ENCODE measurements at regions not wholly inside any gene's neighbourhood (a gene's known extent, or its start where the extent isn't known, plus 50 kb on each side); places are given as distances from the start of the nearest gene placed in this dataset.

- CTCF ChIA-PET, result no interaction called here
- H3K27ac Mint-ChIP-seq, result no peak overlapping the region
- no peaks in the 10 kb centered on the region for H3K27me3 Mint-ChIP-seq
These were observed 348.3 kb downstream of the CYRIA start for GRCh38 chr2:16317211-16317830.

GRCh38 chr2:16316456-16317210 is 349.0 kb downstream of the CYRIA start:
- no peak for ATAC-seq (ENCODE audit: low read depth)
- H3K4me3 Mint-ChIP-seq, result no peak overlapping the region
- no peak overlapping the region for H3K27ac Mint-ChIP-seq
- DNase-seq, result no peak
- ChIA-PET CTCF (no interaction called here), POLR2A (no interaction called here)
- H3K4me1 Mint-ChIP-seq, result peaks cover 2% of the 10 kb centered on the region
- H3K27me3 Mint-ChIP-seq, result no peaks in the 10 kb centered on the region
- no peak for TF ChIP-seq CTCF (IDR thresholded peaks at IDR 0.05)
- H3K36me3 Mint-ChIP-seq (ENCODE audit: low read depth), result no peaks in the 10 kb centered on the region
- no peaks in the 10 kb centered on the region for H3K9me3 Mint-ChIP-seq
- intact Hi-C loops (cut with micrococcal nuclease), result no loop called here

More at GRCh38 chr2:16317211-16317830, 348.3 kb downstream of the CYRIA start:
- no peaks in the 10 kb centered on the region for H3K36me3 Mint-ChIP-seq (ENCODE audit: low read depth)
- no peak for TF ChIP-seq CTCF (IDR thresholded peaks at IDR 0.05)
- peaks cover 2% of the 10 kb centered on the region for H3K4me1 Mint-ChIP-seq
- H3K9me3 Mint-ChIP-seq, result no peaks in the 10 kb centered on the region
- ATAC-seq (ENCODE audit: low read depth) (no peak), DNase-seq (no peak)
- intact Hi-C loops (cut with micrococcal nuclease), result no loop called here
- POLR2A ChIA-PET, result no interaction called here
- H3K4me3 Mint-ChIP-seq, result no peak overlapping the region

GRCh38 chr2:16315908-16316307 is 349.7 kb downstream of the CYRIA start:
- Mint-ChIP-seq H3K9me3 (no peaks in the 10 kb centered on the region), H3K36me3 (ENCODE audit: low read depth) (no peaks in the 10 kb centered on the region), H3K27me3 (no peaks in the 10 kb centered on the region), H3K4me1 (peaks cover 2% of the 10 kb centered on the region), H3K4me3 (no peak overlapping the region), H3K27ac (no peak overlapping the region)
- no peak for TF ChIP-seq CTCF (IDR thresholded peaks at IDR 0.05)
- POLR2A ChIA-PET, result no interaction called here
- intact Hi-C loops (cut with micrococcal nuclease), result no loop called here
- ATAC-seq (ENCODE audit: low read depth), result no peak
- no peak for DNase-seq
- CTCF ChIA-PET, result no interaction called here

GRCh38 chr2:16315458-16315835 is 350.2 kb downstream of the CYRIA start:
- ChIA-PET POLR2A (no interaction called here), CTCF (no interaction called here)
- H3K9me3 Mint-ChIP-seq, result no peaks in the 10 kb centered on the region
- intact Hi-C loops (cut with micrococcal nuclease), result no loop called here
- H3K4me1 Mint-ChIP-seq, result peaks cover 2% of the 10 kb centered on the region
- ATAC-seq (ENCODE audit: low read depth) (no peak), DNase-seq (no peak)
- no peak overlapping the region for H3K27ac Mint-ChIP-seq
- H3K36me3 Mint-ChIP-seq (ENCODE audit: low read depth), result no peaks in the 10 kb centered on the region
- TF ChIP-seq CTCF (IDR thresholded peaks at IDR 0.05), result no peak
- no peak overlapping the region for H3K4me3 Mint-ChIP-seq
- no peaks in the 10 kb centered on the region for H3K27me3 Mint-ChIP-seq

- no peaks in the 10 kb centered on the region for H3K36me3 Mint-ChIP-seq (ENCODE audit: low read depth)
- no peak for DNase-seq
- H3K27me3 Mint-ChIP-seq, result no peaks in the 10 kb centered on the region
- H3K27ac Mint-ChIP-seq, result no peak overlapping the region
- no peak overlapping the region for H3K4me3 Mint-ChIP-seq
- ChIA-PET POLR2A (no interaction called here), CTCF (no interaction called here)
- H3K4me1 Mint-ChIP-seq, result peaks cover 2% of the 10 kb centered on the region
- no peak for ATAC-seq (ENCODE audit: low read depth)
- no peak for TF ChIP-seq CTCF (IDR thresholded peaks at IDR 0.05)
- intact Hi-C loops (cut with micrococcal nuclease), result no loop called here
- no peaks in the 10 kb centered on the region for H3K9me3 Mint-ChIP-seq
These were observed 350.8 kb downstream of the CYRIA start for GRCh38 chr2:16314691-16315457.

All from activated B cell treated with CpG ODN at 0.5 μM for 24 hours (primary cell).